GM19395 (cell line): ENCODE measurements at regions not wholly inside any gene's neighbourhood (a gene's known extent, or its start where the extent isn't known, plus 50 kb on each side); places are given as distances from the start of the nearest gene placed in this dataset.
"Not testable (repeated sequence)": the region's sequence is repeated elsewhere in the genome, so short reads cannot be mapped to it uniquely, and the experiment has no call there.

Experiments used
- ATAC-seq: cut with Tn5 transposase; IDR thresholded peaks from one replicate; pipeline ENCODE4 v1.9.1; 2021; ENCODE audit warnings: mild to moderate bottlenecking, moderate library complexity; ENCODE audit not compliant: unreplicated experiment

- ATAC-seq, result no peak
Measured at GRCh38 chr18:27311114-27311513, 126.0 kb upstream of the CHST9 start.

- no peak for ATAC-seq
Measured at GRCh38 chr18:27301615-27302378, 116.7 kb upstream of the CHST9 start.

GRCh38 chr18:27298214-27298804, 113.2 kb upstream of the CHST9 start:
- no peak for ATAC-seq

- not testable (repeated sequence) for ATAC-seq
Measured at GRCh38 chr18:27285973-27286562, 101.0 kb upstream of the CHST9 start.

- no peak for ATAC-seq
Measured at GRCh38 chr18:27278131-27278530, 93.0 kb upstream of the CHST9 start.

GRCh38 chr18:27277554-27277953, 92.4 kb upstream of the CHST9 start:
- ATAC-seq, result no peak

GRCh38 chr18:27276886-27277285, 91.8 kb upstream of the CHST9 start:
- ATAC-seq, result no peak

GRCh38 chr18:27276479-27276878, 91.4 kb upstream of the CHST9 start:
- ATAC-seq, result no peak

GRCh38 chr18:27274901-27275300, 89.8 kb upstream of the CHST9 start:
- ATAC-seq, result no peak

GRCh38 chr18:27270508-27270907, 85.4 kb upstream of the CHST9 start:
- ATAC-seq, result no peak

GRCh38 chr18:27263369-27263768, 78.3 kb upstream of the CHST9 start:
- ATAC-seq, result no peak

GRCh38 chr18:27261769-27262549, 76.9 kb upstream of the CHST9 start:
- no peak for ATAC-seq

- no peak for ATAC-seq
Measured at GRCh38 chr18:27253571-27253970, 68.5 kb upstream of the CHST9 start.

- no peak for ATAC-seq
Measured at GRCh38 chr18:27250471-27250870, 65.4 kb upstream of the CHST9 start.

GRCh38 chr18:27249933-27250332, 64.8 kb upstream of the CHST9 start:
- ATAC-seq, result no peak

GRCh38 chr18:27244259-27244658, 59.2 kb upstream of the CHST9 start:
- ATAC-seq, result no peak

GRCh38 chr18:27242392-27243047, 57.4 kb upstream of the CHST9 start:
- ATAC-seq, result no peak

- no peak for ATAC-seq
Measured at GRCh38 chr18:27240383-27240782, 55.3 kb upstream of the CHST9 start.

GRCh38 chr18:27239669-27240068, 54.6 kb upstream of the CHST9 start:
- ATAC-seq, result no peak

GRCh38 chr18:27235218-27235870, 50.2 kb upstream of the CHST9 start:
- no peak for ATAC-seq
